ENCODE measurements at regions not wholly inside any gene's neighbourhood (a gene's known extent, or its start where the extent isn't known, plus 50 kb on each side); places are given as distances from the start of the nearest gene placed in this dataset.

DNA sequence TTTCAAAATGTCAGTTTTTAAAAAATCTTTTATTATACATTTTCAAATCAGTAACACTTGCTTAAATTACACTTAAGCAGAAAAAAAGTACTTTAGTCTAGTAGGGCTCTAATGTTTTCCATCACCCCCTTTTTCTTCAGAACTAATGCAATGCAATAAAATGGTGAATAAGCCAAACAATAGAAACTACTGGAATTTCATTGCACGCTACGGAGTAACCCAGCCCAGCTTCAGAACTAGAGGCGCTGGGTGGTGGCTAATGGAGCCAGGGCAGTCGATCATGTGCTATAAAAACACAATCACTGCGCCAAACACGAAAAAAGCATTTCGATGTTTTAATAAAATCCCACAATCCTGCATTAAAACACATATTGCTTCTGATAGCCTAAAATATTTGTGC, 59.9 kb upstream of the ODAD2 start:
- DNase-seq (ENCODE audit: low read depth): no peak

GRCh38 chr10:28054228-28054860, 55.5 kb upstream of the ODAD2 start:
- no peak for DNase-seq (ENCODE audit: low read depth)

DNA sequence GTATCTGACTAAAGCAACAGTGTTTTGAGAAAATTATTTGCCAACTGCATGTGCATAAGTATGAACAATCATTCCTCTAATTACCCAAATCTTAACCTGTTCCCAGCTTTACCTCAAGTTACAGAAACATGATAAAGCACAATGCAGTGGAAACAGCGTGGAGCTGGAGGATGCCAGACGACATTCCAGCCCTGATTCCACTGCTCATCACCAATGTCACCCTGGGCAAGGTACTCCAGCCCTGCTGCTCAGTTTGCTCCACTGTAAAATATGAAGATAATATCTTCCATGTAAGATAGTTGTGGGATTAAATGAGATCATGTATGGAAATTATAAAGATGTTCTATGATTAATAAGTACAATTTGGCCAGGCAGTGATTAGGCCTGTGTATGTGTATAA, 50.4 kb upstream of the ODAD2 start:
- DNase-seq (ENCODE audit: low read depth): no peak

Measured in activated T-cell treated with anti-CD3 and anti-CD28 coated beads for 1 hour (primary cell).